Suprapubic skin (tissue), 4 donors: ENCODE measurements at regions not wholly inside any gene's neighbourhood (a gene's known extent, or its start where the extent isn't known, plus 50 kb on each side); places are given as distances from the start of the nearest gene placed in this dataset.

Experiments
- CTCF ChIP-seq, 2 donors: fragments of 200-600 bp in 1 of 2; fragments of 450-650 bp in 1 of 2; sonication (generic) in 1 of 2; IDR thresholded peaks; one replicate each; pipeline ENCODE4 v1.5.1; 2016 to 2019; ENCODE audit warnings: antibody characterized with exemption in 2 of 2, mild to moderate bottlenecking in 1 of 2, moderate library complexity in 1 of 2
- EP300 ChIP-seq: sonication (generic); formaldehyde crosslinking; IDR thresholded peaks from one replicate; pipeline ENCODE4 v1.6.1; 2017; ENCODE audit warnings: antibody characterized with exemption
- POLR2A ChIP-seq, 2 donors: fragments of 450-650 bp; IDR thresholded peaks; one replicate each; pipeline ENCODE4 v1.6.1; 2017; ENCODE audit warnings: antibody characterized with exemption in 2 of 2, mild to moderate bottlenecking in 2 of 2, moderate library complexity in 2 of 2
- POLR2AphosphoS5 ChIP-seq, 3 donors: sonication (generic); formaldehyde crosslinking; IDR thresholded peaks; one replicate each; pipeline ENCODE4 v1.6.1; 2017; ENCODE audit warnings: antibody characterized with exemption in 3 of 3

- TF ChIP-seq CTCF (IDR thresholded peaks at IDR 0.05) (no peak), EP300 (no peak), POLR2A (IDR thresholded peaks at IDR 0.05) (no peak), POLR2AphosphoS5 (IDR thresholded peaks at IDR 0.05) (no peak)
Measured at GRCh38 chr6:48985025-48985424, 478.0 kb downstream of the MMUT start.
